Endothelial cell (in vitro differentiated cells): ENCODE measurements at regions not wholly inside any gene's neighbourhood (a gene's known extent, or its start where the extent isn't known, plus 50 kb on each side); places are given as distances from the start of the nearest gene placed in this dataset.

ENCODE experiments used
- DNase-seq: peaks from one replicate; pipeline ENCODE4 v3.0.0; 2021; ENCODE audit warnings: low spot score
- H3K27ac Mint-ChIP-seq: one replicate; pipeline ENCODE4 v1.8.0; 2021; ENCODE audit warnings: mixed read lengths, inconsistent platforms; ENCODE audit not compliant: unreplicated experiment
- H3K27me3 Mint-ChIP-seq: one replicate; pipeline ENCODE4 v1.8.0; 2021; ENCODE audit warnings: mild to moderate bottlenecking, moderate library complexity, mixed read lengths, inconsistent platforms; ENCODE audit not compliant: unreplicated experiment
- H3K36me3 Mint-ChIP-seq: one replicate; pipeline ENCODE4 v1.8.0; 2021; ENCODE audit warnings: mild to moderate bottlenecking, low read depth, mixed read lengths, inconsistent platforms; ENCODE audit not compliant: unreplicated experiment
- H3K4me1 Mint-ChIP-seq: one replicate; pipeline ENCODE4 v1.8.0; 2021; ENCODE audit warnings: mild to moderate bottlenecking, mixed read lengths, inconsistent platforms; ENCODE audit not compliant: unreplicated experiment
- H3K4me3 Mint-ChIP-seq: one replicate; pipeline ENCODE4 v1.8.0; 2021; ENCODE audit warnings: mild to moderate bottlenecking, mixed read lengths, inconsistent platforms; ENCODE audit not compliant: unreplicated experiment
- H3K9me3 Mint-ChIP-seq: one replicate; pipeline ENCODE4 v1.8.0; 2021; ENCODE audit warnings: mixed read lengths, inconsistent platforms; ENCODE audit not compliant: unreplicated experiment
- TF ChIP-seq, protein P1 (sequence below): fragments of 200-600 bp; sonication (generic); IDR thresholded peaks from one replicate; pipeline ENCODE4 v1.5.0; 2021; ENCODE audit warnings: antibody characterized with exemption; ENCODE audit not compliant: unreplicated experiment

DNA sequence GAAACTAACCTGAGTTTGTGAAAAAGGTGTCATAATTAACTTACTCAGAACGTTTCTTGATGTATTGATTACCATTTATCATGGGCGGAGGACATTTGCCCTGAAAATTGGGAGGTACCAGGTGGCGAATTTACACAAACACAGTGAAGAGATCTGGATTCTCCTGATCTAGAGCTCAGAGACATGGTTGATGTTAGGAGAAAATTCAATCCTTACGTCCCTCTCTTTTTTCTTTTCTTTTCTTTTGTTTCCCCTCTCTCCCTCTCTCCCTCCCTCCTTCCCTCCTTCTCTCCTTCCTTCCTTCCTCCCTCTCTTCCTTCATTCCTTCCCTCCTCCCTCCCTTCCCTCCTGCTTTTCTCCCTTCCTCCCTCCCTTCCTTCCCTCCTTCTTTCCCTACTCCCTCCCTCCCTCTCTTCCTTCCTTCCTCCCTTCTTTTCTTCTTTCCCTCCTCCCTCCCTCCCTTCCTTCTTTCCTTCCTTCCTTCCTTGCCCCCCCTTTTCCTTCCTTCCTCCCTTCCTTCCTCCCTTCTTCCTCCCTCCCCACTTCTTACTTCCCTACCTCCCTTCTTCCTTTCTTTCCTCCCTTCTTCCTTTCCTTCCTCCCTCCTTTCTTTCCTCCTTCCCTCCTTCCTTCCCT lies 234.1 kb downstream of the OTOR start:
- H3K27ac Mint-ChIP-seq = no peak overlapping the region
- peaks cover 3% of the 10 kb centered on the region for H3K9me3 Mint-ChIP-seq
- H3K4me3 Mint-ChIP-seq = no peak overlapping the region
- TF ChIP-seq, protein P1, sequence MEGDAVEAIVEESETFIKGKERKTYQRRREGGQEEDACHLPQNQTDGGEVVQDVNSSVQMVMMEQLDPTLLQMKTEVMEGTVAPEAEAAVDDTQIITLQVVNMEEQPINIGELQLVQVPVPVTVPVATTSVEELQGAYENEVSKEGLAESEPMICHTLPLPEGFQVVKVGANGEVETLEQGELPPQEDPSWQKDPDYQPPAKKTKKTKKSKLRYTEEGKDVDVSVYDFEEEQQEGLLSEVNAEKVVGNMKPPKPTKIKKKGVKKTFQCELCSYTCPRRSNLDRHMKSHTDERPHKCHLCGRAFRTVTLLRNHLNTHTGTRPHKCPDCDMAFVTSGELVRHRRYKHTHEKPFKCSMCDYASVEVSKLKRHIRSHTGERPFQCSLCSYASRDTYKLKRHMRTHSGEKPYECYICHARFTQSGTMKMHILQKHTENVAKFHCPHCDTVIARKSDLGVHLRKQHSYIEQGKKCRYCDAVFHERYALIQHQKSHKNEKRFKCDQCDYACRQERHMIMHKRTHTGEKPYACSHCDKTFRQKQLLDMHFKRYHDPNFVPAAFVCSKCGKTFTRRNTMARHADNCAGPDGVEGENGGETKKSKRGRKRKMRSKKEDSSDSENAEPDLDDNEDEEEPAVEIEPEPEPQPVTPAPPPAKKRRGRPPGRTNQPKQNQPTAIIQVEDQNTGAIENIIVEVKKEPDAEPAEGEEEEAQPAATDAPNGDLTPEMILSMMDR = no peak
- peaks cover 1% of the 10 kb centered on the region for H3K27me3 Mint-ChIP-seq
- H3K36me3 Mint-ChIP-seq = no peaks in the 10 kb centered on the region
- H3K4me1 Mint-ChIP-seq = no peaks in the 10 kb centered on the region
- no peak for DNase-seq

DNA sequence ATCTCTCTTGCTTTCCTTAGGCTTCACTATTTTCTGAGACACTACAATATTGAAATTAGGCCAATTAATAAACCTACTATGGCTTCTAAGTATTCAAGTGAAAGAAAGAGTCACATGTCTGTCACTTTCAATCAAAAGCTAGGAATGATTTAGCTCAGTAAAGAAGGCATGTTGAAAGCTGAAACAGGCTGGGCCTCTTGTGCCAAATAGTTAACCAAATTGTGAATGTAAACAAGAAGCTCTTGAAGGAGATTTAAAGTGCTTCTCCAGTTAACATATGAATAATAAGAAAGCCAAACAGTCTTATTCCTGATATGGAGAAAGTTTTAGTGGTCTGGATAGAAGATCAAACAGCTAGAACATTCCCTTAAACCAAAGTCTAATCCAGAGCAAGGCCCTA lies 236.3 kb downstream of the OTOR start:
- no peak for DNase-seq
- Mint-ChIP-seq H3K4me1 (no peaks in the 10 kb centered on the region), H3K36me3 (no peaks in the 10 kb centered on the region), H3K27ac (no peak overlapping the region), H3K4me3 (no peak overlapping the region), H3K27me3 (peaks cover 1% of the 10 kb centered on the region), H3K9me3 (peaks cover 3% of the 10 kb centered on the region)
- TF ChIP-seq, protein P1 = no peak

DNA sequence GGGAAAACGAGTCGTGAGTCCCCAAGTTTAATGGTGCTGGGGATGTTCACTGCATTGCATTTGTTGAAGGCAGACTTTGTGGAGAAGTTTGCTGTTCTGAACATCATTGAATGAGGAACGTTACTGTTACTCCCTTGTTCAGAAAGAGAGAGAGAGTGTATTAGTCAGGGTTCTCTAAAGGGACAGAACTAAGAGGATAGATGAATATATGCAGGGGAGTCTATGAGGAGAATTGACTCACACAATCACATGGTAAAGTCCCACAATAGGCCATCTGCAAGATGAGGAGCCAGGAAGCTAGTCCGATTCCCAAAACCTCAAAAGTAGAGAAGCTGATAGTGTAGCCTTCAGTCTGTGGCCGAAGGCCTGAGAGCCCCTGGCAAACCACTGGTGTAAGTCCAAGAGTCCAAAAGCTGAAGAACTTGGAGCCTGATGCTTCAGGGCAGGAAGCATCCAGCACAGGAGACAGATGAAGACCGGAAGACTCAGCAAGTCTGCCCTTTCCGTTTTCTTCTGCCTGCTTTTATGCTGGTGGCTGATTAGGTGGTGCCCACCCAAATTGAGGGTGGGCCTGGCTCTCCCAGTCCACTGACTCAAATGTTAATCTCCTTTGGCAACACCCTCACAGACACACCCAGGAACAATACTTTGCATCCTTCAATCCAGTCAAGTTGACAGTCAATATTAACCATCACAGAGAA lies 223.5 kb upstream of the PCSK2 start:
- no peak for DNase-seq
- Mint-ChIP-seq H3K4me1 (no peaks in the 10 kb centered on the region), H3K9me3 (no peaks in the 10 kb centered on the region), H3K36me3 (no peaks in the 10 kb centered on the region), H3K27me3 (no peaks in the 10 kb centered on the region), H3K27ac (no peak overlapping the region), H3K4me3 (no peak overlapping the region)
- TF ChIP-seq, protein P1 = no peak

DNA sequence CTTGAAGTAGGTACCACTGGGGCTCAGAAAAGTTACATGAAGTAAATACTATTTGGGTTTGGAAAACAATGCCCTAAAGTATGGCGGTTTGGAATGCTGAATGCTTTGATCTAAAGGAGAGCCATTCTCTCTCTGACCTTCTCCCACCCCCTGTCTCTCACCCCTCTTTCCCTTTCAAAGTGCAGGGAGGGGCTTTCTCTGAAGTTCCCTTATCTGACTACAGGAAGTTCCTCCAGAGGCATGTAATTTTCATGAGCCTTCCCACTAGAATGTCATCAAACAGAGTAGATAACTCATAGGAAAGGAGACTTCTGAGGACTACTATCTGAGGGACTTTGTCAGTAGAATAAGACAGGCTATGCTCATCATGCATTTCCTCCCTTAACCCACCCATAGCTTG lies 216.7 kb upstream of the PCSK2 start:
- Mint-ChIP-seq H3K4me3 (no peak overlapping the region), H3K27ac (no peak overlapping the region), H3K4me1 (no peaks in the 10 kb centered on the region), H3K9me3 (no peaks in the 10 kb centered on the region), H3K27me3 (no peaks in the 10 kb centered on the region), H3K36me3 (no peaks in the 10 kb centered on the region)
- DNase-seq = no peak
- TF ChIP-seq, protein P1 = no peak

DNA sequence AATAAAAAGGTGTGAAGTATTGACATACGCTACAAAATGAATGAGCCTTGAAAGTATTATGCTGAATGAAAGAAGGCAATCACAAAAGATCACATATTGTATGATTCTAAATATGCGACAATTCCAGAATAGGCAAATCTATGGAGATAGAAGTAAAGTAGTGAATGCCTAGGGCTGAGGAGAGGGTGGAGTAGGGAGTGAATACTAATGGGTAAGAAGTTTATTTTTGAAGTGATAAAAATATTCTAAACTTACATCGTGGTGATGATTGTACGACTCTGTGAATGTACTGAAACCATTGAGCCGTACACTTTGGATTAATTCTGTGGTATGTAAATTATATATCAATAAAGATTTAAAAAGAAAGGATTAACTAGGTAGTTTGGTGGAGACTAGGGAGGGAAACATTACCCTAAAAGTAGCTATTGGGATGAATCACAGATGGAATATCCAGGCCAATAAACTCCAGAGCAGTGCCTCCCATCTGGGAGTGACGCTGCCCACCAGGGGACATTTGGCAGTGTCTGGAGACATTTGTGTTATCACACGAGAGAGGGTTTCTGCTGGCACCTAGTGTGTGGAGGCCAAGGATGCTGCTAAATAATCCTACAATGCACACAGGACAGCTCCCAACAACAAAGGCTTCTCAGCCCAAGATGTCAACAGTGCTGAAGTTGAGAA lies 214.2 kb upstream of the PCSK2 start:
- TF ChIP-seq, protein P1 = no peak
- Mint-ChIP-seq H3K9me3 (no peaks in the 10 kb centered on the region), H3K27ac (no peak overlapping the region), H3K36me3 (no peaks in the 10 kb centered on the region), H3K27me3 (no peaks in the 10 kb centered on the region), H3K4me1 (no peaks in the 10 kb centered on the region), H3K4me3 (no peak overlapping the region)
- DNase-seq = no peak
